ENCODE measurements at regions not wholly inside any gene's neighbourhood (a gene's known extent, or its start where the extent isn't known, plus 50 kb on each side); places are given as distances from the start of the nearest gene placed in this dataset.

DNA sequence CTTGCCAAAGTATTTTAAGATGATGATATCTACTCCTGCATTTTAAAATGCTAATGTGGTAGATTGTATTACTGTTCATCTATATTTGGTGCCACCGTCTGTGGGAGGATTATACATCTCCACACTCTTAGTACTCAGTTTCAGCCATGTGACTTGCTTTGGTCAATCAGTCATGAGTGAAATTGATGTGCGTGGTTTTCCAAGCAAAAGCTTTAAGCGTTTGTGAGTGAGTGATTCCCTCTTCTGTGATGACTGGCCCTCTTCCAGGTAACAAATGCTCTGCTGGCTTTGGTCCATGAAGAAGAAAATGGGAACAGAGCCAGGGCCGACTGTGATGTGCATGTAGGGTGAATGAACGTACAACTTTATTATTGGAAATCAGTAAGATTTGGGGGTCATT, 330.4 kb downstream of the LPIN1 start:
- FAIRE-seq (no peak), DNase-seq (ENCODE audit: insufficient read length, low spot score) (no peak)
- TF ChIP-seq, protein P1, sequence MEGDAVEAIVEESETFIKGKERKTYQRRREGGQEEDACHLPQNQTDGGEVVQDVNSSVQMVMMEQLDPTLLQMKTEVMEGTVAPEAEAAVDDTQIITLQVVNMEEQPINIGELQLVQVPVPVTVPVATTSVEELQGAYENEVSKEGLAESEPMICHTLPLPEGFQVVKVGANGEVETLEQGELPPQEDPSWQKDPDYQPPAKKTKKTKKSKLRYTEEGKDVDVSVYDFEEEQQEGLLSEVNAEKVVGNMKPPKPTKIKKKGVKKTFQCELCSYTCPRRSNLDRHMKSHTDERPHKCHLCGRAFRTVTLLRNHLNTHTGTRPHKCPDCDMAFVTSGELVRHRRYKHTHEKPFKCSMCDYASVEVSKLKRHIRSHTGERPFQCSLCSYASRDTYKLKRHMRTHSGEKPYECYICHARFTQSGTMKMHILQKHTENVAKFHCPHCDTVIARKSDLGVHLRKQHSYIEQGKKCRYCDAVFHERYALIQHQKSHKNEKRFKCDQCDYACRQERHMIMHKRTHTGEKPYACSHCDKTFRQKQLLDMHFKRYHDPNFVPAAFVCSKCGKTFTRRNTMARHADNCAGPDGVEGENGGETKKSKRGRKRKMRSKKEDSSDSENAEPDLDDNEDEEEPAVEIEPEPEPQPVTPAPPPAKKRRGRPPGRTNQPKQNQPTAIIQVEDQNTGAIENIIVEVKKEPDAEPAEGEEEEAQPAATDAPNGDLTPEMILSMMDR (IDR thresholded peaks at IDR 0.05; ENCODE audit: insufficient read depth, missing control alignments), result no peak

DNA sequence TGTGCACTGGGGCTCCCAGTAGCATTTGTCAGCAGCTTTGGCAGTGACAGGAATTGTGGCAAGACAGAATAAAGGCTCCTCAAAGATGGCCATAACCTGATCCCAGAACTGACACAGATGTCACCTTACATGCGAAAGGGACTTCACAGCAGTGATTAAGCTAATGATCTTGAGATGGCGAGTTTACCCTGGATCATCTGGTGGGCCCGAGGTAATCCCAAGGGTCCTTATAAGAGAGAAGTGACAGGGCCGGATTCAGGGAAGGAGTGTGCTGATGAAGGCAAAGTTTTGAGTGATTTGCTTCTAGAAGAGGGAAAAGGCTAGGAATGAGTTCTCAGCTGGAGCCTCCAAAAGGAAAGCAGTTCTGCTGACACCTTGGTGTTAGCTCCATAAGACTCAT, 333.9 kb downstream of the LPIN1 start:
- FAIRE-seq (no peak), DNase-seq (ENCODE audit: insufficient read length, low spot score) (no peak)
- TF ChIP-seq, protein P1 (IDR thresholded peaks at IDR 0.05; ENCODE audit: insufficient read depth, missing control alignments), result no peak

DNA sequence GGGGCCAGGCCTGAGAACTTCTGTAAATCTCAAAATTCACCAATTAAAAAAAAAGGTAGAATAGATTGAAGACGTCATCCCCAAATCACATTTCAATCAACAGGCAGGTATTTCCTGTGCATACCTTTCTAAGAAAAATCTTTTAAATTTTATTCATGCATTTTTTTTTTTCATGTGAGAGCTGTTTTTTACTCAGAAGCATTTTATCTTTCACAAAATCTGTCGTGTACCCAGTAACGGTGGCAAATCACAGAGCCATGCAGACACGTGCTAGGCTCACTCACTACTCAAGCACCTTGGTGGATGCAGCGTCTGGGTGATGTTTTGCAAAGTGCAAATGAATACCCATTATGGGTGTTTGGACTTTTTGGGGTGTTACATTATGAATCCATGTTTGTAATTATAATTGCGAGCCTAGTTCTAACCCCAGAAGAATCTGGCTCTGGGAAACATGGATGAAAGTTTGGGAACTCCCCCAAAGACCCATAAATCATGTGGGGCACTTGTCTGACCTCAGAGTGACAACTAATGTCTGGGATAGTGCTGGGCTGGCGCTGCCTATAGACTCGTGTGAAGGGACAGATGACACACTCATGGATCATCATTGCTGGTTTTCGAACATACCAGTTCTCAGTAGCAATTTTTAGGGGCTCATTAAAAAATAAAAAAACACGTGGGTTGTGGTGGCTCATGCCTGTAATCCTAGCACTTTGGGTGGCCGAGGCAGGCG, 335.2 kb downstream of the LPIN1 start:
- DNase-seq (ENCODE audit: insufficient read length, low spot score), result no peak
- TF ChIP-seq, protein P1 (IDR thresholded peaks at IDR 0.05; ENCODE audit: insufficient read depth, missing control alignments), result no peak

DNA sequence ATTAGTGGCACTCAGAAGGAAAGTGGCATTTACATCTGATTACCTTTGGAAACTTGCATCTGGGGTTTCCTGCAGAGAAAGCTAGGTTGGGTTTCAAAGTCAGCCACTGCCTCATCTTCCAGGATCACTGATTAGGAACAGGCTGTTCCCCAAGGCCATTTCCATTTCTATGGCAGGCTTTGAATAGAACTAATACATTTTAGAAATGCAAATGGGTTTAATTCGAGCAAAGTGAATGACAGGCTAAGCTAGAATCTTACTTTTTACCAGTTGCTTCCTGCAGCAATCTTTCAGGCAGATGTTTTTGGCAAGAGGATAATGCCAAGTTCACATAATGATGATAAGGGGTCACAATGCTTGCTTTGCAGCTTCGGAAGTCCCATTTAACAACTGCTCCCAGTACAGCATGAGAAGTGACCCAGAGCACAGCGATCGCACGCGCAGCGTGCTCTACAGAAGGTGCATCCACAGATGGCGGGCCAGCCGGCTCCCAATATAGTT, 336.7 kb downstream of the LPIN1 start:
- no peak for DNase-seq (ENCODE audit: insufficient read length, low spot score)

More for the DNA sequence above, 335.2 kb downstream of the LPIN1 start:
- FAIRE-seq, result no peak

GRCh38 chr2:12083713-12084419, 337.4 kb downstream of the LPIN1 start:
- TF ChIP-seq, protein P1 (IDR thresholded peaks at IDR 0.05; ENCODE audit: insufficient read depth, missing control alignments), result no peak

More for the DNA sequence above, 336.7 kb downstream of the LPIN1 start:
- no peak for FAIRE-seq
- TF ChIP-seq, protein P1 (IDR thresholded peaks at IDR 0.05; ENCODE audit: insufficient read depth, missing control alignments), result no peak

GRCh38 chr2:12087175-12087574, 340.7 kb downstream of the LPIN1 start:
- DNase-seq (ENCODE audit: insufficient read length, low spot score), result no peak
- no peak for FAIRE-seq
- TF ChIP-seq, protein P1 (IDR thresholded peaks at IDR 0.05; ENCODE audit: insufficient read depth, missing control alignments), result no peak

More at GRCh38 chr2:12083713-12084419, 337.4 kb downstream of the LPIN1 start:
- FAIRE-seq (no peak), DNase-seq (ENCODE audit: insufficient read length, low spot score) (no peak)
